ENCODE measurements at regions not wholly inside any gene's neighbourhood (a gene's known extent, or its start where the extent isn't known, plus 50 kb on each side); places are given as distances from the start of the nearest gene placed in this dataset.

GRCh38 chr6:1244278-1244677 lies 67.6 kb upstream of the FOXQ1 start:
- no peak for TF ChIP-seq CTCF (IDR thresholded peaks at IDR 0.05)
- TF ChIP-seq POLR2A (IDR thresholded peaks at IDR 0.05) = no peak

Data from testis (tissue), 2 donors.